ENCODE measurements at regions not wholly inside any gene's neighbourhood (a gene's known extent, or its start where the extent isn't known, plus 50 kb on each side); places are given as distances from the start of the nearest gene placed in this dataset.

DNA sequence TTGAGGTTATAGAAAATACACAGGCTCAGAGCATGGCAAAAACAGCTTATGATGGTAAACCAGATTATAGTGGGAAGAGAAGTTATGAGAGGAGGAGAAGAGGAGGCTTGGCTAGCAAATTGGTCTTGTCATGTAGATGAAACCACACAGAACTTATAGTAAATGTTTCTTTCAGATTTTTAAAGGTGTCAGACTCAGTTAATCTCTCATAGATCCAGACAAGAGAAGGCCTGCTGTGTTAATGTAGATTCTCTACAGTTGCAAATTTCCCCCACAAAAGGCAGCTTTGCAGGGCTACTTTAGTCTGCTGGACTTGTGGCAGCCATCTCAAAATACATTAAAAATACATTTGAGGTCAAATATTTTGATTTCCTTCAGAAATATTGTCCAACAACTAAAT is 1731.7 kb downstream of the ARAP2 start:
- ChIA-PET POLR2A (ENCODE audit: low non-redundant PET) (no interaction called here), CTCF (no interaction called here)
- no peak for DNase-seq (ENCODE audit: low spot score)
- Histone ChIP-seq H3K36me3 (ENCODE audit: insufficient read depth, low read length, poor library complexity, severe bottlenecking) (no peaks in the 10 kb centered on the region), H3K27me3 (replicated peaks; ENCODE audit: insufficient read depth, low read depth, low read length, poor library complexity) (no peaks in the 10 kb centered on the region), H3K9me3 (ENCODE audit: low read depth, low read length, poor library complexity, severe bottlenecking) (peaks cover 18% of the 10 kb centered on the region), H3K4me3 (ENCODE audit: low read depth, low read length, poor library complexity, severe bottlenecking) (no peak overlapping the region), H3K4me1 (ENCODE audit: insufficient read depth, low read length, poor library complexity, severe bottlenecking) (no peaks in the 10 kb centered on the region), H3K27ac (ENCODE audit: low read depth, low read length, poor library complexity, severe bottlenecking) (no peak overlapping the region)
- TF ChIP-seq, protein P1, sequence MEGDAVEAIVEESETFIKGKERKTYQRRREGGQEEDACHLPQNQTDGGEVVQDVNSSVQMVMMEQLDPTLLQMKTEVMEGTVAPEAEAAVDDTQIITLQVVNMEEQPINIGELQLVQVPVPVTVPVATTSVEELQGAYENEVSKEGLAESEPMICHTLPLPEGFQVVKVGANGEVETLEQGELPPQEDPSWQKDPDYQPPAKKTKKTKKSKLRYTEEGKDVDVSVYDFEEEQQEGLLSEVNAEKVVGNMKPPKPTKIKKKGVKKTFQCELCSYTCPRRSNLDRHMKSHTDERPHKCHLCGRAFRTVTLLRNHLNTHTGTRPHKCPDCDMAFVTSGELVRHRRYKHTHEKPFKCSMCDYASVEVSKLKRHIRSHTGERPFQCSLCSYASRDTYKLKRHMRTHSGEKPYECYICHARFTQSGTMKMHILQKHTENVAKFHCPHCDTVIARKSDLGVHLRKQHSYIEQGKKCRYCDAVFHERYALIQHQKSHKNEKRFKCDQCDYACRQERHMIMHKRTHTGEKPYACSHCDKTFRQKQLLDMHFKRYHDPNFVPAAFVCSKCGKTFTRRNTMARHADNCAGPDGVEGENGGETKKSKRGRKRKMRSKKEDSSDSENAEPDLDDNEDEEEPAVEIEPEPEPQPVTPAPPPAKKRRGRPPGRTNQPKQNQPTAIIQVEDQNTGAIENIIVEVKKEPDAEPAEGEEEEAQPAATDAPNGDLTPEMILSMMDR (conservative IDR thresholded peaks at IDR 0.05; ENCODE audit: low read depth, low read length): no peak
- intact Hi-C loops (cut with micrococcal nuclease; ENCODE audit: unreplicated experiment): no loop called here
- no TSS peak for BruUV-seq (replicated peaks)

DNA sequence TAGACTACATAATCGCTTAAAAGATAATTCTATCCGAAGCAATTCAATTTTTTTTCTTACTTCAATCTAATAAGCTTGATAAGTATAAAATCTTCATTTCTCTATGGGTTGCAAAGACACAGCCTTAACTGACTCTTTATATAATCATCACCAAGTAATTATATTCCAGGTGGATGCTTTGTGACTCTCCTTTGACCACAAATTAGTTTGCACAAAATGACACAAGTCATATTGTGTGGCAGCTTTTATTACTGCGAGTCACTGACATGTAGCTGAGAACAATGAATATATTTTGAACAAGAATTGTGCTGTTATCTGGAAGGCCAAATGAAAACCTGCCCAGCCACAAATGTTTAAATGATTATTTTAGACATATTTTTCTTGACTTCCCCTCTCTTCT is 1727.8 kb downstream of the ARAP2 start:
- Histone ChIP-seq H3K27ac (ENCODE audit: low read depth, low read length, poor library complexity, severe bottlenecking) (no peak overlapping the region), H3K4me3 (ENCODE audit: low read depth, low read length, poor library complexity, severe bottlenecking) (no peak overlapping the region), H3K36me3 (ENCODE audit: insufficient read depth, low read length, poor library complexity, severe bottlenecking) (no peaks in the 10 kb centered on the region), H3K4me1 (ENCODE audit: insufficient read depth, low read length, poor library complexity, severe bottlenecking) (no peaks in the 10 kb centered on the region), H3K27me3 (replicated peaks; ENCODE audit: insufficient read depth, low read depth, low read length, poor library complexity) (no peaks in the 10 kb centered on the region), H3K9me3 (ENCODE audit: low read depth, low read length, poor library complexity, severe bottlenecking) (peaks cover 11% of the 10 kb centered on the region)
- ChIA-PET CTCF (interaction anchor here (0.7 kb wide), 1 partner anchor 869 kb away, joined by 3 read pairs; no protein-coding TSS in a partner anchor), POLR2A (ENCODE audit: low non-redundant PET) (no interaction called here)
- intact Hi-C loops (cut with micrococcal nuclease; ENCODE audit: unreplicated experiment): no loop called here
- BruUV-seq (replicated peaks): no TSS peak
- TF ChIP-seq, protein P1 (conservative IDR thresholded peaks at IDR 0.05; ENCODE audit: low read depth, low read length): no peak
- TF ChIP-seq EZH2 (IDR thresholded peaks at IDR 0.05; ENCODE audit: borderline replicate concordance, low read depth, low read length, poor library complexity, severe bottlenecking): no peak
- DNase-seq (ENCODE audit: low spot score): no peak

DNA sequence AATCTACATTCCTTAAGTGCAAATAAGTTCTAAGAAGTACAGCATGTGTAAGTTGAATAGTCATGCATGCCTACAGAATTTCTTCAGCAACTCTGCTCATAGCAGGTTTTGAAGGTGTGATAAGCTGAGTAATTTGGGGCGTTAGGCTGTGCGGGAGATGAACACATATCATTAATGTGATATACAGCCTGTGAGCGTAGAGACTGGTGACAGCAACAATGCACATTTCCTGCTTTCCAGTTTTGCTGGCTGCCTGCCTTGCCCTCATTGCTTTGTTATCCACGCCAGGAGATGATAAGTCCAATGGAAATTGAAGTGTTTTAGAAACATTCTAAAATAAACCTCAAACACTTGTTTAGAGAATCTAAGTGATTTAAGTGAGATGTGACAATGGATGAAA is 1709.4 kb downstream of the ARAP2 start:
- Histone ChIP-seq H3K9me3 (ENCODE audit: low read depth, low read length, poor library complexity, severe bottlenecking) (no peaks in the 10 kb centered on the region), H3K27ac (ENCODE audit: low read depth, low read length, poor library complexity, severe bottlenecking) (no peak overlapping the region), H3K4me3 (ENCODE audit: low read depth, low read length, poor library complexity, severe bottlenecking) (no peak overlapping the region), H3K36me3 (ENCODE audit: insufficient read depth, low read length, poor library complexity, severe bottlenecking) (no peaks in the 10 kb centered on the region), H3K4me1 (ENCODE audit: insufficient read depth, low read length, poor library complexity, severe bottlenecking) (no peaks in the 10 kb centered on the region), H3K27me3 (replicated peaks; ENCODE audit: insufficient read depth, low read depth, low read length, poor library complexity) (no peaks in the 10 kb centered on the region)
- POLR2A ChIA-PET (ENCODE audit: low non-redundant PET): no interaction called here
- intact Hi-C loops (cut with micrococcal nuclease; ENCODE audit: unreplicated experiment): no loop called here
- no TSS peak for BruUV-seq (replicated peaks)
- CTCF ChIA-PET: no interaction called here
- DNase-seq (ENCODE audit: low spot score): no peak
- TF ChIP-seq, protein P1 (conservative IDR thresholded peaks at IDR 0.05; ENCODE audit: low read depth, low read length): no peak
- no peak for TF ChIP-seq EZH2 (IDR thresholded peaks at IDR 0.05; ENCODE audit: borderline replicate concordance, low read depth, low read length, poor library complexity, severe bottlenecking)
